Activated T-helper 17 cell treated with anti-CD3 and anti-CD28 coated beads, Interleukin-2, amount 50 U/mL, for 72 hours (primary cell): ENCODE measurements at regions not wholly inside any gene's neighbourhood (a gene's known extent, or its start where the extent isn't known, plus 50 kb on each side); places are given as distances from the start of the nearest gene placed in this dataset.

Source experiments
- ATAC-seq: fragments of 150-1000 bp; cut with Tn5 transposase; replicated peaks from 2 replicates; pipeline ENCODE4 v1.10.0; 2021; ENCODE audit warnings: mild to moderate bottlenecking, moderate library complexity
- H3K27ac Mint-ChIP-seq: one replicate; pipeline ENCODE4 v1.8.0; 2022; ENCODE audit warnings: mixed read lengths
- H3K27me3 Mint-ChIP-seq: one replicate; pipeline ENCODE4 v1.8.0; 2022; ENCODE audit warnings: mixed read lengths
- H3K36me3 Mint-ChIP-seq: one replicate; pipeline ENCODE4 v1.8.0; 2022; ENCODE audit warnings: low read depth, mild to moderate bottlenecking, mixed read lengths
- H3K4me1 Mint-ChIP-seq: one replicate; pipeline ENCODE4 v1.8.0; 2022; ENCODE audit warnings: mixed read lengths
- H3K4me3 Mint-ChIP-seq: one replicate; pipeline ENCODE4 v1.8.0; 2022; ENCODE audit warnings: mild to moderate bottlenecking, mixed read lengths
- H3K9me3 Mint-ChIP-seq: one replicate; pipeline ENCODE4 v1.8.0; 2022; ENCODE audit warnings: mixed read lengths

- H3K36me3 Mint-ChIP-seq: no peaks in the 10 kb centered on the region
- no peak overlapping the region for H3K27ac Mint-ChIP-seq
- H3K4me1 Mint-ChIP-seq: peaks cover 5% of the 10 kb centered on the region
- H3K9me3 Mint-ChIP-seq: no peaks in the 10 kb centered on the region
- H3K4me3 Mint-ChIP-seq: no peak overlapping the region
- no peak for ATAC-seq
- H3K27me3 Mint-ChIP-seq: peaks cover 20% of the 10 kb centered on the region
These were observed 58.5 kb downstream of the IGLL5 start for GRCh38 chr22:22946131-22946530.

- Mint-ChIP-seq H3K4me1 (no peaks in the 10 kb centered on the region), H3K9me3 (no peaks in the 10 kb centered on the region), H3K36me3 (no peaks in the 10 kb centered on the region), H3K27me3 (peaks cover 40% of the 10 kb centered on the region), H3K4me3 (no peak overlapping the region), H3K27ac (no peak overlapping the region)
- no peak for ATAC-seq
These were observed 61.3 kb downstream of the IGLL5 start for GRCh38 chr22:22948651-22949571.

- no peak overlapping the region for H3K4me3 Mint-ChIP-seq
- H3K27ac Mint-ChIP-seq: no peak overlapping the region
- H3K27me3 Mint-ChIP-seq: peaks cover 41% of the 10 kb centered on the region
- no peaks in the 10 kb centered on the region for H3K4me1 Mint-ChIP-seq
- H3K36me3 Mint-ChIP-seq: no peaks in the 10 kb centered on the region
- ATAC-seq: no peak
- no peaks in the 10 kb centered on the region for H3K9me3 Mint-ChIP-seq
These were observed 62.3 kb downstream of the IGLL5 start for GRCh38 chr22:22949953-22950352.

GRCh38 chr22:22951035-22951434 lies 63.4 kb downstream of the IGLL5 start:
- Mint-ChIP-seq H3K36me3 (no peaks in the 10 kb centered on the region), H3K4me1 (no peaks in the 10 kb centered on the region), H3K9me3 (no peaks in the 10 kb centered on the region), H3K4me3 (no peak overlapping the region), H3K27ac (no peak overlapping the region), H3K27me3 (peaks cover 46% of the 10 kb centered on the region)
- no peak for ATAC-seq

- H3K9me3 Mint-ChIP-seq: no peaks in the 10 kb centered on the region
- no peaks in the 10 kb centered on the region for H3K4me1 Mint-ChIP-seq
- H3K4me3 Mint-ChIP-seq: no peak overlapping the region
- no peak for ATAC-seq
- no peak overlapping the region for H3K27ac Mint-ChIP-seq
- no peaks in the 10 kb centered on the region for H3K36me3 Mint-ChIP-seq
- peaks cover 41% of the 10 kb centered on the region for H3K27me3 Mint-ChIP-seq
These were observed 65.1 kb downstream of the IGLL5 start for GRCh38 chr22:22952531-22953280.

GRCh38 chr22:22953791-22954190 lies 66.2 kb downstream of the IGLL5 start:
- H3K4me3 Mint-ChIP-seq: no peak overlapping the region
- ATAC-seq: no peak
- H3K27ac Mint-ChIP-seq: no peak overlapping the region
- no peaks in the 10 kb centered on the region for H3K4me1 Mint-ChIP-seq
- H3K36me3 Mint-ChIP-seq: no peaks in the 10 kb centered on the region
- H3K9me3 Mint-ChIP-seq: no peaks in the 10 kb centered on the region
- H3K27me3 Mint-ChIP-seq: peaks cover 41% of the 10 kb centered on the region

- Mint-ChIP-seq H3K27ac (no peak overlapping the region), H3K4me1 (no peaks in the 10 kb centered on the region)
- no peak for ATAC-seq
These were observed 67.0 kb downstream of the IGLL5 start for GRCh38 chr22:22954656-22955055.

GRCh38 chr22:22955276-22955798 lies 67.7 kb downstream of the IGLL5 start:
- Mint-ChIP-seq H3K4me3 (no peak overlapping the region), H3K4me1 (no peaks in the 10 kb centered on the region), H3K27ac (no peak overlapping the region), H3K36me3 (no peaks in the 10 kb centered on the region), H3K27me3 (peaks cover 33% of the 10 kb centered on the region), H3K9me3 (no peaks in the 10 kb centered on the region)
- ATAC-seq: no peak

More at GRCh38 chr22:22954656-22955055, 67.0 kb downstream of the IGLL5 start:
- H3K36me3 Mint-ChIP-seq: no peaks in the 10 kb centered on the region
- no peaks in the 10 kb centered on the region for H3K9me3 Mint-ChIP-seq
- no peak overlapping the region for H3K4me3 Mint-ChIP-seq
- peaks cover 39% of the 10 kb centered on the region for H3K27me3 Mint-ChIP-seq

GRCh38 chr22:22955866-22956535 lies 68.4 kb downstream of the IGLL5 start:
- peaks cover 30% of the 10 kb centered on the region for H3K27me3 Mint-ChIP-seq
- no peaks in the 10 kb centered on the region for H3K9me3 Mint-ChIP-seq
- no peak overlapping the region for H3K27ac Mint-ChIP-seq
- H3K36me3 Mint-ChIP-seq: no peaks in the 10 kb centered on the region
- H3K4me1 Mint-ChIP-seq: no peaks in the 10 kb centered on the region
- H3K4me3 Mint-ChIP-seq: no peak overlapping the region
- peak; percentile 87 for ATAC-seq

- H3K4me1 Mint-ChIP-seq: no peaks in the 10 kb centered on the region
- no peaks in the 10 kb centered on the region for H3K36me3 Mint-ChIP-seq
- peaks cover 29% of the 10 kb centered on the region for H3K27me3 Mint-ChIP-seq
- no peak overlapping the region for H3K27ac Mint-ChIP-seq
- no peak overlapping the region for H3K4me3 Mint-ChIP-seq
- H3K9me3 Mint-ChIP-seq: peaks cover 9% of the 10 kb centered on the region
- no peak for ATAC-seq
These were observed 69.5 kb downstream of the IGLL5 start for GRCh38 chr22:22957090-22957489.

- Mint-ChIP-seq H3K27me3 (peaks cover 23% of the 10 kb centered on the region), H3K36me3 (no peaks in the 10 kb centered on the region), H3K4me3 (no peak overlapping the region), H3K27ac (no peak overlapping the region), H3K9me3 (peaks cover 9% of the 10 kb centered on the region), H3K4me1 (no peaks in the 10 kb centered on the region)
- ATAC-seq: no peak
These were observed 71.0 kb downstream of the IGLL5 start for GRCh38 chr22:22958621-22959020.

- peak; percentile 47 for ATAC-seq
- Mint-ChIP-seq H3K4me1 (no peaks in the 10 kb centered on the region), H3K36me3 (no peaks in the 10 kb centered on the region), H3K4me3 (no peak overlapping the region), H3K27ac (no peak overlapping the region), H3K27me3 (peaks cover 24% of the 10 kb centered on the region), H3K9me3 (peaks cover 9% of the 10 kb centered on the region)
These were observed 71.7 kb downstream of the IGLL5 start for GRCh38 chr22:22959147-22959827.

- H3K27me3 Mint-ChIP-seq: peaks cover 26% of the 10 kb centered on the region
- no peak overlapping the region for H3K27ac Mint-ChIP-seq
- no peak overlapping the region for H3K4me3 Mint-ChIP-seq
- H3K9me3 Mint-ChIP-seq: peaks cover 9% of the 10 kb centered on the region
- no peaks in the 10 kb centered on the region for H3K4me1 Mint-ChIP-seq
- ATAC-seq: no peak
- H3K36me3 Mint-ChIP-seq: no peaks in the 10 kb centered on the region
These were observed 72.7 kb downstream of the IGLL5 start for GRCh38 chr22:22960307-22960706.

GRCh38 chr22:22961574-22961973 lies 74.0 kb downstream of the IGLL5 start:
- Mint-ChIP-seq H3K27me3 (peaks cover 26% of the 10 kb centered on the region), H3K4me1 (no peaks in the 10 kb centered on the region), H3K4me3 (no peak overlapping the region), H3K27ac (no peak overlapping the region), H3K9me3 (peaks cover 9% of the 10 kb centered on the region), H3K36me3 (no peaks in the 10 kb centered on the region)
- ATAC-seq: no peak
